ENCODE measurements at regions not wholly inside any gene's neighbourhood (a gene's known extent, or its start where the extent isn't known, plus 50 kb on each side); places are given as distances from the start of the nearest gene placed in this dataset.

GRCh38 chr4:16365036-16365569 lies 138.8 kb upstream of the TAPT1 start:
- DNase-seq, result no peak

DNA sequence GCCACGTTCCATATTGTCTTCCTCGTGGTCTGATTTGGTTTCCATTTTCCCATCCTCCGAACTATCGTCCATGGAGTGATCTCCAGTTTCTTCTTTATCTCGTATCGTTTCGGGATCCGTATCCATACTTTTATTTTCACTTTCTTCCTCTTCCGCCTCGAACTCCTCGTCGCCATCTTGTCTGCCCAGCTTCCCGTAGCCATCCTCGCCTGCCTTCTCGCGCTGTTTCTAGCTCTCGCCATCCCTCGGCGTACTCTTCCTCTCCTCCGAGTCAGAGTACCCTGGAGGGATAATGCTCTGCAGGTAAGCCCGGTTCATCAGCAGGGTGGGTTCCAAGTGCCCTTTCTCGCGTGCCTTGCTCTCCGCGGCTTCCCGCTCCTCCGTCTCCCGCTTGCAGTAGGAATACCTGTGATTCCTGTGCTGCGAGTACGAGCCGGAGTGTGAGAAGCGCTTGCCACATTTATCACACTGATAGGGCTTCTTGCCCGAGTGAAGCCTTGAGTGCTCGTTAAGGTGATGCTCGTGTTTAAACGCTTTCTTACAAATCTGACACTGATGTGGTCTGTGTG lies 134.5 kb upstream of the TAPT1 start:
- DNase-seq, result no peak

DNA sequence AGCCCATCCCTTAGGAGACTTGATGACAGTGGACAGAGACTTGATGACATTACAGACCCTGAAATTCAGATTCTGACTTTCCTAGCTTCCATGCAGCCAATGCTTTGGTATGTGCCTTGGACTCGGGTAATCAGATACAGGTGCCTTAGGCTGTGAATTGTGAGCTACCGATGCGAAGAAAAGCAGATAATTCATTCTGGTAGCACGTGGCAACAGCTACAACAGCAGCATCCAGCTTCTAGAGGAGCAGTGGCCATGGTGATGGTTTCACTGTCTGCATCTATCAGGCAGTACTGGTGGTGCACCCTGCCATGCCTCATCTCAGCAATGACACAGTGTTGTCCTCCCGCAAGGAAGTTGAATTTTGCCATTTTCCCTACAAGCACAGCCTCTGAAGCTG lies 126.9 kb upstream of the TAPT1 start:
- DNase-seq, result no peak

DNA sequence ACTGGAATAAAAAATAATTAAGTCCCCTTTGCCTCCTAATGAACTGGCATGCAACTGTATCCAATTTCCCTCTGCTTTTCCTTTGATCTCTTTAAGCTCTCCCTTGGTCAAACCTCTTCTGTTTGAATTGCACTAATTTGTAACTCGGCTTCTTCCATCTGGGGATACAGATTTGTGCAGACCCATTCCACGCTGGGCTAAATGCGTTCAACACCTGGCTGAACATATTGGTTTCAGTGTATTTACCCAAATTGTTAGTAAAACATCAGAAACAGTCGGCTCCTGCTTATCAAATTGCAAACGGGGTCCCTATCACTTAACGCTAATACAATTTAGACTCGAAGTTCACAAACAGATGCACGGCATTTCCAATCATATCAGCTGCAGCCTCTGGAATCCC lies 124.9 kb upstream of the TAPT1 start:
- no peak for DNase-seq

GRCh38 chr4:16344853-16345252 lies 118.6 kb upstream of the TAPT1 start:
- no peak for DNase-seq

DNA sequence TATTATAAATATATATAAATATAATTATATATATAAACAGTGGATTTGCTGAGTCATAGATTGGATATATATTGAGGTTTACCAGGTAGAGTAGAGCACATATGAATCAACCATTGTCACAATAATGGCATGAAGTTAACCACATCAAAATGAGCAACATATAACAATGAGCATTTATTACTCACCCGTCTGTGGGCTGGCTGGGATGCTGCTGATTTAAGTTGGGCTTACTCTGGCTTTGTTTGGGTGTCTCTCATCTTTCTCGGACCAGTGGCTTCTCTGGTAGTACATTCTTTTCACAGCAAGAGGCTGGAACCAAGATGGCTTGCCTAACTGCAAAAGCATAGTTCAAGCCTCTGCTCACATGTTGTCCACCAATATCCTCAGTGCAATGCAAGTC lies 111.7 kb upstream of the TAPT1 start:
- DNase-seq, result no peak

DNA sequence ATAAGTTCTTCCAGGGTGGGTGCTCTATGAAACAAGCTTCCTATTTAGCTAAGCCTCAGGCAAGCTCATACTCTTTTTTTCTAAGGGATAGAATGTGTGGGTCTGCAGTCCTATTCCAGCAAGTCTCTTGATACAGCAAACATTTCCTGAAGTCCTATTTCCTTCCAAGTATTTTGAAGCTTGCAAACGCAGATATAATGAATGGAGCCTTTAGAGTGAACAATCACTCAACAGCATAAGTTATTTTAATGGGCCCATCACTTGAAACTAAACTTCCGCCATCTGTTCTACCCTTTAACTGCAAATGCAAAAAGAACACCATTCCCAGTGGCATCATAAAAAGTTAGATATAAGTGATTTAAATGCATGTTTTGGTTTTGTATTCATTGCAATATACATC lies 108.3 kb upstream of the TAPT1 start:
- DNase-seq, result no peak

DNA sequence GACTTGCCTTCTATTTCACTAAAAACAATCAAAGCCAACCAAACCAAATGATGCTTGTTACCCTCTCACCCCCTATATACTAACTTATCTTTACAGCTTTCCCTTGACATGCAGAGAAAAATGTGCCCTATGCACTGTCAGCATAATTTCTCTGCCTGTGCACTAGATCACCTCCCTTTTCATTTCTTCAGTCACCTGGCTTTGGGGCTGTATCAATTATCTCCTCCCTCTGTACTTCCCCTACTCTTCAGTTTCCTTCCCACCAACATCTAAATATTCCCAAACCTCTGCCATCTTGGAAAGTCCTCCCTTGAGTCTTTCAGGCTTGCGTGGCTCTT lies 103.5 kb upstream of the TAPT1 start:
- no peak for DNase-seq

DNA sequence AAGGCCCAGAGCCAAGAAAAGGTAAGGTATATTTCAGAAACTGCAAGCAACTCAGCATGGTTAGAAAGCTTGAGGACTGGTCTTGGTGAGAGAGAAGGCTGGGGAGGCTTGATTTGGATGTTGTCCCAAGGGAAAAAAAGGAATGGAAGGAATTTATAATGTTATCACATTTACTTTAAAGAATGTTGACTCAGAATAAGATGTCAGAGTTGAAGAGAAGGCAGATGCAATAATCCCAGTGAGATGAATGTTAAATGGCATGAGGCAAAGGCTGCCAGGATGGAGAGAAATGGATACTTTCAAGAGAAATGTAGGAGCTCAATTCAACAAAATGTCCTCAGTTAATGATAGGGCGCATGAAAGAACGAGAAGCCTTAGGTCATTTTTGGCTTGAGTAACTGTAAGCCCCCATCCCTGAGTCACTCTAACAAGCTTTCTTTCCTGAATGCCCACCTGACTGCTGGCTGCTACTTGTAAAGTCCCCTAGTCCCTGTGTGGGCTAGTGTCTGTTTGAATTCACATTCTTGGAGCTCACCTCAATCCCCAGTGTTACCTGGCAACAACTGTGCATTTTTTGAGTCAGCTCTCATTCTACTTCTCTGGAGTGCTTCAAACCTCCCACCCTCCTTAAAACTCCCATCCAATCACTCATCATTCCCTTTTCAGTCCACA lies 103.0 kb upstream of the TAPT1 start:
- DNase-seq, result no peak

DNA sequence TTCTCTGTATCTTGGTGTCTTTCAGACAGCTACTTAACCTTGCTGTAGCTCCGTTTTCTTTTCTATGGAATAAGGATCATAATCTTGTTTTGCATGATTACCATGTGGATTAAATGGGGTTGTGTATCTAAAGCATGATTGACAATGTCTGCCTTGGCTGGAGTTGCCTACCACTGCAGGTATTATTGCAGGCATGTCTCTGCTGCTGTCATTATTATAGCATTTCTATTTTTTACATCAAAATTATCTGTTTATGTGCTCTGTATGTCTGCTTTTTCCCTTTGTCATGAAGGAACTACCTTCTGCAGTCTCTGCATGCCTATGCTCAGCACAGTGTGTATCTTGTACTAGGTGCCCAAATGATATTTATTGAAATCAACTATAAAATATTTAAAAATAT lies 95.9 kb upstream of the TAPT1 start:
- DNase-seq, result no peak

- DNase-seq, result no peak
These were observed 89.2 kb upstream of the TAPT1 start for GRCh38 chr4:16315456-16315855.

GRCh38 chr4:16310606-16311005 lies 84.3 kb upstream of the TAPT1 start:
- no peak for DNase-seq

- no peak for DNase-seq
These were observed 76.4 kb upstream of the TAPT1 start for GRCh38 chr4:16302648-16303047.

DNA sequence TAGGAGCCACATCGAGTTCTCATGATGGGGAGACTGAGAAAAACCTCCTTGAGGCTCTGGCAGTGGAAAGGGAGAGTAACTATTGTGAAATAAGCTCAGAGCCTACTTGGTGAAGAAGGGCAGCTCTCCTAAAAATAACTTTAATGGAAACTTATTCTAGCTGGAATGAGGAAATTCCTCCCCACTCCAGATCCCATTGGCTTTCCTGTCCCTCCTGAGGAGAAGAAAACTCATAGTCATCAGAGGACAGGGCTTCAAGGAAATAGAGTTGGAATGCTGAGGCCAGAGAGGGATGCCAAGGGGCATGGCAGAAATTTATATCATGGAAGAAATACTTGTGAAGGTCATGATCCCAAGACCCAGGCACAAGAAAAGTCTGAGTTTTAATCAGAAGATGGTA lies 70.7 kb upstream of the TAPT1 start:
- no peak for DNase-seq

GRCh38 chr4:16294455-16294854 lies 68.2 kb upstream of the TAPT1 start:
- DNase-seq, result no peak

GRCh38 chr4:16293210-16293838 lies 67.1 kb upstream of the TAPT1 start:
- DNase-seq, result no peak

GRCh38 chr4:16292585-16292984 lies 66.3 kb upstream of the TAPT1 start:
- no peak for DNase-seq

- no peak for DNase-seq
These were observed 64.6 kb upstream of the TAPT1 start for GRCh38 chr4:16290681-16291420.

DNA sequence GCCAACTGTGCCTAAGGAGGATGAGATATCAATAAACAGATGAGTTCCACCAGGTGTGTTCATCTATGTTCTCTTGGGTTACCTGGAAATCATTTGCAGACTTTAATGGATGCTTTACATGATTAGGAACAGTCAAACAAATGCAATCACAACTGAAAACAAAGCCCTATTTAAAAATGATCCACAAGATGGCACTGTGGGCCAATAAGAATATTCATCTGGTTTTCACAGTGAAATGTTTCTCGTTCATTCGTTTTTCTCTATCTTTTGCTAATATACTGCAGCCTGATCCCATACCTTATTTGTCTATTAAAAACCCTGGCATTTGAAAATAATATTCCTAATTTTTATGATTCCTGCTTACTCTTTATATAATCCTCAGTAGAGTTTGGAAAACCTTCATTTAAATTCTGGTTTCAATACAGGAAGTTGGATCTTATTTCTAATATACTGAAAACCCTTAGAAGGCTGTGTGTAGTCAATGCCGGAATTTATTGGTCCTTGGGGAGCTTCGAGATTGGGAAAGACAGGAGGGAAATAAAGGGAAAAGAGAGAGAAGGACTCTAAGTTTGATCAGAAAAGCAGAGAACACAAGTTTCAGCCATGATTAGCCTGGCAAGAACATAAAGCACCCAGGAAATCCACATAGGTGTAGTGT lies 63.8 kb upstream of the TAPT1 start:
- peak in 1 of 5 donors; percentile 3 for DNase-seq

- no peak for DNase-seq
These were observed 57.8 kb upstream of the TAPT1 start for GRCh38 chr4:16284050-16284449.

GRCh38 chr4:16278178-16278577 lies 51.9 kb upstream of the TAPT1 start:
- DNase-seq, result no peak

Data from T-helper 1 cell (primary cell).